ENCODE measurements at regions not wholly inside any gene's neighbourhood (a gene's known extent, or its start where the extent isn't known, plus 50 kb on each side); places are given as distances from the start of the nearest gene placed in this dataset.

DNA sequence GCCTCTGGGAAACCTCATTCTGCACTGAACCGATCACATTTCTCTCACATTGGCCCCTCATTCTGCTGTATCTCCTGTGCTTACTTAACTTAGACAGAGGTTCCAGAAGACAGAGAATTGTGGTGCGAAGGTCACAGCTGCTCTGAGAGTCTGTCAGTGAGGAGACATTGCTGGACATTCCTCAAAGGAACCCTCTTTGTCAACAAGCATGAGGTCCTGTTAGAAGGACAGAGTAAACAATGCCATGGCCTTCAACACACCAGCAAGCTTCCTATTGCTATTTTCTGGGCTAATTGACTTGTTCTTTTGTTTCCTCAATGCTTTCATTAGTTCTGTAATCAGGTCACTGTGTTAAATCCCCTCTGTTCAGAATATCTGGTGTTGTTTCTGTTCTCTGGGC lies 109.3 kb upstream of the FZD8 start:
- 90 to 93% methylated on average over 2 of the region's 2 CpGs for WGBS, 2 donors
- Histone ChIP-seq H3K36me3 (no peaks in the 10 kb centered on the region), H3K4me1 (peaks cover 0 to 9% (median 0%) of the 10 kb centered on the region in 9 donors), H3K27ac (no peak overlapping the region), H3K27me3 (no peaks in the 10 kb centered on the region), H3K4me3 (no peak overlapping the region), H3K9me3 (no peaks in the 10 kb centered on the region)
- intact Hi-C loops (cut with DNase I), result loop anchor here in 1 of 10 donors (10.0 kb wide), 1 partner anchor 1263 kb away; no protein-coding TSS in a partner anchor
- DNase-seq, result no peak
- no peak for TF ChIP-seq CTCF (IDR thresholded peaks at IDR 0.05)
- ATAC-seq, result no peak

GRCh38 chr10:35749230-35749629 lies 107.1 kb upstream of the FZD8 start:
- intact Hi-C loops (cut with DNase I), result no loop called here
- ATAC-seq (no peak), DNase-seq (no peak)
- no peaks in the 10 kb centered on the region for H3K36me3 ChIP-seq
- H3K27me3 ChIP-seq, result no peaks in the 10 kb centered on the region
- TF ChIP-seq CTCF (IDR thresholded peaks at IDR 0.05), result no peak
- no peak overlapping the region for H3K4me3 ChIP-seq
- H3K27ac ChIP-seq, result no peak overlapping the region
- 96% methylated on average over 6 of the region's 6 CpGs for WGBS, 2 donors
- H3K4me1 ChIP-seq, result peaks cover 0 to 9% (median 0%) of the 10 kb centered on the region in 9 donors
- H3K9me3 ChIP-seq, result no peaks in the 10 kb centered on the region

- ATAC-seq (no peak), DNase-seq (no peak)
- no peak for TF ChIP-seq CTCF (IDR thresholded peaks at IDR 0.05)
- Histone ChIP-seq H3K36me3 (no peaks in the 10 kb centered on the region), H3K4me3 (no peak overlapping the region), H3K27ac (no peak overlapping the region), H3K4me1 (no peaks in the 10 kb centered on the region), H3K27me3 (no peaks in the 10 kb centered on the region), H3K9me3 (no peaks in the 10 kb centered on the region)
- intact Hi-C loops (cut with DNase I), result no loop called here
- WGBS, 2 donors, result 90 to 93% methylated on average over 4 of the region's 4 CpGs
These were observed 103.7 kb upstream of the FZD8 start for GRCh38 chr10:35745617-35746403.

DNA sequence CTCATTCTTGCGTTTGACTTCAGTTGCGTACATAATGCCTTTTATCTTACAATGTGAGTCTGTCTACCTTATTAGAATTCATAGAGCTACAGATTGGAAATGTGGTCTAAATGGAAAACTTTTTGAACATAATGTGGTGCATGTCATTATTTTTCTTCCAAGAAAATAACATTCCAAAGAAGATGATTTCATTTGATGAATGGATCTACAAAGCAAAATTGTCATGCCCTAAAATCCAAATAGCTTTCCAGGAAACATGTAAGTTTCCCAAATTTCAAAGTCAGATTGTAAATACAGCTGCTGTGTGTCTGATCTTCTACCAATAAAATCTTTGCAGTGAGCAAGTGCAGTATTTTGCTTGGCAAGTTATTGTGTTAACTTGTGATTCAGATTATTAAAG lies 101.8 kb upstream of the FZD8 start:
- no peak for ATAC-seq
- H3K27ac ChIP-seq, result no peak overlapping the region
- peaks cover 0 to 2% (median 0%) of the 10 kb centered on the region in 11 donors for H3K9me3 ChIP-seq
- H3K27me3 ChIP-seq, result no peaks in the 10 kb centered on the region
- TF ChIP-seq CTCF (IDR thresholded peaks at IDR 0.05), result no peak
- no peak overlapping the region for H3K4me3 ChIP-seq
- no peaks in the 10 kb centered on the region for H3K36me3 ChIP-seq
- WGBS, 2 donors, result 84 to 89% methylated on average over 2 of the region's 2 CpGs
- H3K4me1 ChIP-seq, result no peaks in the 10 kb centered on the region
- no peak for DNase-seq
- intact Hi-C loops (cut with DNase I), result no loop called here

Data from heart right ventricle (tissue), 16 donors.